ENCODE measurements at regions not wholly inside any gene's neighbourhood (a gene's known extent, or its start where the extent isn't known, plus 50 kb on each side); places are given as distances from the start of the nearest gene placed in this dataset.

GRCh38 chr4:180617196-180617595 is 1626.0 kb upstream of the TENM3 start:
- TF ChIP-seq CTCF (IDR thresholded peaks at IDR 0.05) (no peak), POLR2A (IDR thresholded peaks at IDR 0.05) (no peak)
